H1 (cell line): ENCODE measurements at regions not wholly inside any gene's neighbourhood (a gene's known extent, or its start where the extent isn't known, plus 50 kb on each side); places are given as distances from the start of the nearest gene placed in this dataset.
"Not testable (repeated sequence)": the region's sequence is repeated elsewhere in the genome, so short reads cannot be mapped to it uniquely, and the experiment has no call there.

ENCODE experiments used
- CTCF ChIA-PET: fragments of 300-600 bp; sonication (Branson Sonifier 250); formaldehyde crosslinking; loops from one replicate; lab custom pipeline; 2021; ENCODE audit not compliant: partially characterized antibody; lab: Charles Lee
- POLR2A ChIA-PET: fragments of 300-600 bp; sonication (Branson Sonifier 250); formaldehyde crosslinking; loops from one replicate; lab custom pipeline; 2021; ENCODE audit warnings: inconsistent platforms; ENCODE audit not compliant: partially characterized antibody; lab: Charles Lee
- DNase-seq, 2 experiments: peaks; one replicate each; pipeline versions ENCODE4 v3.0.0 to v3.0.0-alpha.2; 2010 to 2022; ENCODE audit warnings: low spot score in 2 of 2, low read depth in 1 of 2, mixed read lengths in 1 of 2
- FAIRE-seq: peaks from 2 replicates; lab custom pipeline; 2011; peaks lifted over from hg19 to GRCh38; lab: Jason Lieb, UNC
- H2AFZ ChIP-seq: 2 replicates; pipeline ENCODE4 v1.8.1; 2012; ENCODE audit warnings: low read length, inconsistent platforms
- H2AK5ac ChIP-seq: 2 replicates; pipeline ENCODE4 v1.6.1; 2013; ENCODE audit warnings: low read depth, low read length
- H2BK120ac ChIP-seq: replicated peaks from 2 replicates; pipeline ENCODE3; 2013; ENCODE audit warnings: low read depth, low read length, inconsistent platforms
- H2BK12ac ChIP-seq: 2 replicates; pipeline ENCODE4 v1.6.1; 2013; ENCODE audit warnings: low read depth, low read length
- H2BK15ac ChIP-seq: 2 replicates; pipeline ENCODE4 v1.6.1; 2013; ENCODE audit warnings: low read length
- H2BK20ac ChIP-seq: 2 replicates; pipeline ENCODE4 v1.6.1; 2013; ENCODE audit warnings: low read length
- H2BK5ac ChIP-seq: 2 replicates; pipeline ENCODE4 v1.6.1; 2013; ENCODE audit warnings: low read depth, low read length
- H3K14ac ChIP-seq: 2 replicates; pipeline ENCODE4 v1.6.1; 2013; ENCODE audit warnings: inconsistent platforms; ENCODE audit not compliant: insufficient read length
- H3K18ac ChIP-seq: 2 replicates; pipeline ENCODE4 v1.6.1; 2013; ENCODE audit warnings: low read length; ENCODE audit errors: extremely low read depth
- H3K23ac ChIP-seq: 2 replicates; pipeline ENCODE4 v1.6.1; 2013; ENCODE audit warnings: inconsistent platforms; ENCODE audit not compliant: insufficient read length
- H3K23me2 ChIP-seq: 2 replicates; pipeline ENCODE4 v1.6.1; 2013; ENCODE audit warnings: low read depth, low read length
- H3K27ac ChIP-seq: 2 replicates; pipeline ENCODE4 v1.6.1; 2011; ENCODE audit warnings: low read depth, low read length, inconsistent platforms
- H3K27me3 ChIP-seq, 4 experiments: replicated peaks in 1 of 4; 1 replicate in 1 of 4; 2 replicates in 3 of 4; pipeline versions ENCODE4 v1.6.1 to v1.8.1; 2011 to 2013; ENCODE audit warnings: low read length in 3 of 4, mild to moderate bottlenecking in 3 of 4, inconsistent platforms in 2 of 4, mixed read lengths in 2 of 4, moderate library complexity in 1 of 4; ENCODE audit not compliant: control insufficient read depth in 3 of 4, insufficient read depth in 3 of 4; ENCODE audit errors: extremely low read depth in 1 of 4
- H3K36me3 ChIP-seq, 4 experiments: 2 replicates each; pipeline versions ENCODE4 v1.6.1 to v1.8.1; 2011 to 2013; ENCODE audit warnings: mild to moderate bottlenecking in 4 of 4, low read length in 3 of 4, moderate library complexity in 2 of 4, control low read depth in 1 of 4, inconsistent platforms in 1 of 4; ENCODE audit not compliant: insufficient read depth in 4 of 4, control insufficient read depth in 2 of 4
- H3K4ac ChIP-seq: replicated peaks from 2 replicates; pipeline ENCODE3; 2013; ENCODE audit warnings: low read length, low read depth, mixed read lengths, inconsistent platforms; ENCODE audit not compliant: insufficient read length
- H3K4me1 ChIP-seq, 4 experiments: replicated peaks in 1 of 4; 1 replicate in 1 of 4; 2 replicates in 3 of 4; pipeline versions ENCODE4 v1.6.1 to v1.8.1; 2011 to 2013; ENCODE audit warnings: low read length in 3 of 4, inconsistent platforms in 2 of 4, mixed read lengths in 1 of 4; ENCODE audit not compliant: insufficient read depth in 4 of 4, control insufficient read depth in 3 of 4
- H3K4me2 ChIP-seq, 2 experiments: 2 replicates each; pipeline versions ENCODE4 v1.6.1 to v1.8.1; 2011 to 2013; ENCODE audit warnings: low read depth in 2 of 2, low read length in 2 of 2, control low read depth in 1 of 2, inconsistent platforms in 1 of 2, mild to moderate bottlenecking in 1 of 2; ENCODE audit not compliant: insufficient read depth in 1 of 2
- H3K4me3 ChIP-seq, 4 experiments: fragments of 200-600, 300-600 bp in 1 of 4; sonication (generic), shearing (Covaris generic), sonication (Bioruptor Twin) in 1 of 4; 2 replicates each; pipeline versions ENCODE4 v1.5.1 to v1.8.1; 2011 to 2016; ENCODE audit warnings: low read length in 4 of 4, low read depth in 3 of 4, control low read depth in 2 of 4, inconsistent platforms in 2 of 4, mild to moderate bottlenecking in 2 of 4, mixed read lengths in 1 of 4, moderate library complexity in 1 of 4; ENCODE audit not compliant: insufficient read depth in 2 of 4; ENCODE audit errors: extremely low read depth in 1 of 4
- H3K56ac ChIP-seq: replicated peaks from 2 replicates; pipeline ENCODE3; 2013; ENCODE audit warnings: low read depth, mild to moderate bottlenecking, mixed read lengths, low read length, inconsistent platforms; ENCODE audit not compliant: insufficient read length
- H3K79me1 ChIP-seq: 2 replicates; pipeline ENCODE4 v1.6.1; 2013; ENCODE audit warnings: low read depth, low read length, control low read depth
- H3K79me2 ChIP-seq, 2 experiments: 2 replicates each; pipeline versions ENCODE4 v1.6.1 to v1.8.1; 2012 to 2013; ENCODE audit warnings: low read length in 2 of 2, mild to moderate bottlenecking in 2 of 2, inconsistent platforms in 1 of 2; ENCODE audit not compliant: insufficient read depth in 2 of 2, control insufficient read depth in 1 of 2
- H3K9ac ChIP-seq, 4 experiments: replicated peaks in 1 of 4; 1 replicate in 1 of 4; 2 replicates in 3 of 4; pipeline versions ENCODE4 v1.6.1 to v1.8.1; 2011 to 2013; ENCODE audit warnings: low read depth in 3 of 4, low read length in 3 of 4, control low read depth in 2 of 4, mild to moderate bottlenecking in 2 of 4, moderate library complexity in 2 of 4, inconsistent platforms in 1 of 4; ENCODE audit errors: extremely low read depth in 1 of 4
- H3K9me3 ChIP-seq, 2 experiments: 2 replicates each; pipeline versions ENCODE4 v1.6.1 to v1.8.1; 2012 to 2013; ENCODE audit warnings: mild to moderate bottlenecking in 2 of 2, moderate library complexity in 2 of 2, control low read depth in 1 of 2, inconsistent platforms in 1 of 2, low read depth in 1 of 2, low read length in 1 of 2, mixed read lengths in 1 of 2; ENCODE audit not compliant: insufficient read depth in 2 of 2
- H4K20me1 ChIP-seq, 2 experiments: replicated peaks in 1 of 2; 2 replicates each; pipeline versions ENCODE3 to v1.8.1; 2011 to 2013; ENCODE audit warnings: inconsistent platforms in 2 of 2, low read length in 2 of 2, mild to moderate bottlenecking in 1 of 2; ENCODE audit not compliant: insufficient read depth in 2 of 2, control insufficient read depth in 1 of 2
- H4K5ac ChIP-seq: 2 replicates; pipeline ENCODE4 v1.6.1; 2013; ENCODE audit warnings: low read length, low read depth, mixed read lengths, inconsistent platforms; ENCODE audit not compliant: insufficient read length
- H4K8ac ChIP-seq: 2 replicates; pipeline ENCODE4 v1.8.0; 2013; ENCODE audit warnings: mild to moderate bottlenecking, moderate library complexity, low read length, inconsistent platforms; ENCODE audit not compliant: insufficient read depth; ENCODE audit errors: extremely low read depth
- H4K91ac ChIP-seq: replicated peaks from 2 replicates; pipeline ENCODE3; 2013; ENCODE audit warnings: low read length, mixed read lengths, inconsistent platforms; ENCODE audit not compliant: insufficient read length
- CTCF ChIP-seq, 3 experiments: IDR thresholded peaks; 1 replicate in 2 of 3; 2 replicates in 1 of 3; pipeline versions ENCODE4 v1.5.1 to v1.6.1; 2011; ENCODE audit warnings: low read length in 3 of 3, mild to moderate bottlenecking in 3 of 3, inconsistent platforms in 2 of 3, low read depth in 1 of 3, moderate library complexity in 1 of 3; ENCODE audit not compliant: insufficient read depth in 1 of 3; ENCODE audit errors: control extremely low read depth in 1 of 3
- RAD21 ChIP-seq, 2 experiments: IDR thresholded peaks in 1 of 2; conservative IDR thresholded peaks in 1 of 2; 2 replicates each; pipeline ENCODE4 v1.6.1; 2011; ENCODE audit warnings: low read depth in 2 of 2, low read length in 2 of 2, improper control_type of control experiment in 1 of 2, inconsistent platforms in 1 of 2, mild to moderate bottlenecking in 1 of 2, moderate library complexity in 1 of 2
- WGBS, 2 experiments: shearing (Covaris generic) in 1 of 2; methylation state at CpG; one replicate each; pipeline versions ENCODE4 v1.1.6 to v1.1.7; 2013 to 2015; ENCODE audit warnings: low lambda C conversion rate in 2 of 2, mixed read lengths in 2 of 2, inconsistent platforms in 1 of 2, low coverage in 1 of 2, missing lambda C conversion rate in 1 of 2; ENCODE audit not compliant: insufficient replicate concordance in 2 of 2, insufficient coverage in 1 of 2, insufficient read length in 1 of 2; ENCODE audit errors: extremely low coverage in 1 of 2, missing lambda C conversion rate in 1 of 2; 5-methylcytosine and 5-hydroxymethylcytosine counted together

DNA sequence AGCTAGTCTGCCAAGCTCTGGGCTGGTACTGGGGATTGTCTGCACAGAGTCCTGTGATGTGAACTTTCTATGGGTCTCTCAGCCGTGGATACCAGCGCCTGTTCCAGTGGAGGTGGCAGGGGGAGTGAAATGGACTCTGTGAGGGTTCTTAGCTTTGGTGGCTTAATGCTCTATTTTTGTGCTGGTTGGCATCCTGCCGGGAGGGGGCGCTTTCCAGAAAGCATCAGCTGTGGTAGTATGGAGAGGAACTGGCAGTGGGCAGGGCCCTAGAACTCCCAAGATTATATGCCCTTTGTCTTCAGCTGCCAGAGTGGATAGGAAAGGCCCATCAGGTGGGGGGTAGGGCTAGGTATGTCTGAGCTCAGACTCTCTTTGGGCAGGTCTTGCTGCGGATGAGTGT is 267.8 kb downstream of the SMARCA1 start:
- H3K4me3 ChIP-seq, H3K23ac ChIP-seq, H3K14ac ChIP-seq, FAIRE-seq, H3K27me3 ChIP-seq, H3K9ac ChIP-seq, H2BK15ac ChIP-seq, H3K4ac ChIP-seq, H3K56ac ChIP-seq, H3K18ac ChIP-seq, H4K20me1 ChIP-seq, H2BK20ac ChIP-seq, H3K9me3 ChIP-seq, H3K4me2 ChIP-seq, H2AK5ac ChIP-seq, H2BK12ac ChIP-seq, H3K79me1 ChIP-seq, H3K36me3 ChIP-seq, H3K27ac ChIP-seq, H2AFZ ChIP-seq, H4K8ac ChIP-seq, H2BK120ac ChIP-seq, H3K4me1 ChIP-seq, H4K91ac ChIP-seq, H3K23me2 ChIP-seq, H4K5ac ChIP-seq, POLR2A ChIA-PET, H3K79me2 ChIP-seq, H2BK5ac ChIP-seq: not testable (repeated sequence)
- 80% methylated on average over 3 of the region's 5 CpGs; no CpG with 5 or more reads in 1 of the 2 experiments for WGBS, 2 experiments
- TF ChIP-seq CTCF (IDR thresholded peaks at IDR 0.05; ENCODE audit: control extremely low read depth in 1 of 3, insufficient read depth in 1 of 3, low read depth in 1 of 3, low read length in 3 of 3) (peak in 2 of 3 experiments; percentile 8 to 25; a peak in 1 of 4 replicates), RAD21 (IDR thresholded peaks at IDR 0.05 in 1 of 2, conservative IDR thresholded peaks at IDR 0.05 in 1 of 2; ENCODE audit: low read depth in 2 of 2, low read length in 2 of 2) (peak in 1 of 2 experiments; percentile 19; a peak in 1 of 4 replicates)
- CTCF ChIA-PET: interaction anchor here (0.7 to 1.3 kb wide), 4 partner anchors 22 to 92 kb away, joined by 3 read pairs; no protein-coding TSS in a partner anchor
- peak in 1 of 2 experiments; percentile 59 for DNase-seq
